GM18499 (cell line): ENCODE measurements at regions not wholly inside any gene's neighbourhood (a gene's known extent, or its start where the extent isn't known, plus 50 kb on each side); places are given as distances from the start of the nearest gene placed in this dataset.
"Not testable (repeated sequence)": the region's sequence is repeated elsewhere in the genome, so short reads cannot be mapped to it uniquely, and the experiment has no call there.

ENCODE experiments used
- ATAC-seq: cut with Tn5 transposase; IDR thresholded peaks from one replicate; pipeline ENCODE4 v1.9.1; 2021; ENCODE audit warnings: moderate number of reproducible peaks; ENCODE audit not compliant: insufficient read depth, unreplicated experiment

GRCh38 chr5:62812621-62813255 lies 234.1 kb downstream of the LRRC70 start:
- ATAC-seq = no peak

- ATAC-seq = not testable (repeated sequence)
Observed at GRCh38 chr5:62804819-62805218, 226.2 kb downstream of the LRRC70 start.

- no peak for ATAC-seq
Observed at GRCh38 chr5:62795926-62796325, 217.3 kb downstream of the LRRC70 start.

GRCh38 chr5:62794456-62794855 lies 215.8 kb downstream of the LRRC70 start:
- no peak for ATAC-seq

- ATAC-seq = no peak
Observed at GRCh38 chr5:62791059-62791458, 212.4 kb downstream of the LRRC70 start.

GRCh38 chr5:62790348-62790747 lies 211.7 kb downstream of the LRRC70 start:
- ATAC-seq = no peak

- no peak for ATAC-seq
Observed at GRCh38 chr5:62786099-62786498, 207.5 kb downstream of the LRRC70 start.

GRCh38 chr5:62785588-62785987 lies 207.0 kb downstream of the LRRC70 start:
- ATAC-seq = no peak

- no peak for ATAC-seq
Observed at GRCh38 chr5:62783374-62784057, 204.9 kb downstream of the LRRC70 start.

GRCh38 chr5:62780888-62781287 lies 202.3 kb downstream of the LRRC70 start:
- ATAC-seq = no peak

- ATAC-seq = no peak
Observed at GRCh38 chr5:62780230-62780629, 201.6 kb downstream of the LRRC70 start.

GRCh38 chr5:62779010-62779422 lies 200.4 kb downstream of the LRRC70 start:
- peak; percentile 48 for ATAC-seq

- peak; percentile 16 for ATAC-seq
Observed at GRCh38 chr5:62778316-62779009, 199.8 kb downstream of the LRRC70 start.

GRCh38 chr5:62777081-62777480 lies 198.5 kb downstream of the LRRC70 start:
- not testable (repeated sequence) for ATAC-seq

- ATAC-seq = not testable (repeated sequence)
Observed at GRCh38 chr5:62776592-62776991, 198.0 kb downstream of the LRRC70 start.

GRCh38 chr5:62773460-62773859 lies 194.8 kb downstream of the LRRC70 start:
- ATAC-seq = no peak

GRCh38 chr5:62771341-62771740 lies 192.7 kb downstream of the LRRC70 start:
- ATAC-seq = no peak

- no peak for ATAC-seq
Observed at GRCh38 chr5:62767650-62768049, 189.0 kb downstream of the LRRC70 start.

GRCh38 chr5:62767077-62767476 lies 188.5 kb downstream of the LRRC70 start:
- ATAC-seq = no peak

GRCh38 chr5:62762503-62762902 lies 183.9 kb downstream of the LRRC70 start:
- ATAC-seq = peak; percentile 58

GRCh38 chr5:62757686-62758085 lies 179.1 kb downstream of the LRRC70 start:
- not testable (repeated sequence) for ATAC-seq
